ENCODE measurements at regions not wholly inside any gene's neighbourhood (a gene's known extent, or its start where the extent isn't known, plus 50 kb on each side); places are given as distances from the start of the nearest gene placed in this dataset.

- no peak for TF ChIP-seq TCF4 (CRISPR knock-in tag; IDR thresholded peaks at IDR 0.05; ENCODE audit: borderline replicate concordance)
- TF ChIP-seq ISL1 (CRISPR knock-in tag; IDR thresholded peaks at IDR 0.05), result no peak
- TF ChIP-seq OSR1 (CRISPR knock-in tag; IDR thresholded peaks at IDR 0.05), result no peak
- no peak for TF ChIP-seq TSHZ2 (CRISPR knock-in tag; IDR thresholded peaks at IDR 0.05)
Observed at GRCh38 chr14:58788655-58789503, 151.1 kb downstream of the DACT1 start.
